Erythroblast (primary cell): ENCODE measurements at regions not wholly inside any gene's neighbourhood (a gene's known extent, or its start where the extent isn't known, plus 50 kb on each side); places are given as distances from the start of the nearest gene placed in this dataset.
"Not testable (repeated sequence)": the region's sequence is repeated elsewhere in the genome, so short reads cannot be mapped to it uniquely, and the experiment has no call there.

Source experiments
- GATA1 ChIP-seq: IDR thresholded peaks from 2 replicates; pipeline ENCODE4 v1.6.1; 2011; ENCODE audit warnings: low read depth, mild to moderate bottlenecking, control low read depth, low read length, moderate library complexity
- POLR2A ChIP-seq: IDR thresholded peaks from 2 replicates; pipeline ENCODE4 v1.6.1; 2011; ENCODE audit warnings: mild to moderate bottlenecking, low read length

DNA sequence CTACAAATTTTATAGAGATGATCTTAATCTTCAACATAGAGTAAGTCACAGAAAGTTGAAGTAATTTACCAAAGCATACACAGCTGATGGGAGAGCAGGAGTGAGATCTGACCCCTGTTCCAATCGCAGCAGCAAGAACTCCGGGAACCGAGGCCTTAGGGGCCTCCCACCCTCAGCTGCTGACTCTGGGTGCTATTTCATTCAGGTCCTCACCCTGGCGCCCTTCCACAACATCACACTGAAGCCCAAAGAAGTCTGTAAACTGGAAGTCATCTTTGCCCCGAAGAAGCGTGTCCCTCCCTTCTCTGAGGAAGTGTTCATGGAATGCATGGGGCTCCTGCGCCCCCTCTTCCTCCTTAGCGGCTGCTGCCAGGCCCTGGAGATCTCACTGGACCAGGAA is 57.0 kb upstream of the NBPF12 start:
- TF ChIP-seq POLR2A, GATA1: not testable (repeated sequence)
